ENCODE measurements at regions not wholly inside any gene's neighbourhood (a gene's known extent, or its start where the extent isn't known, plus 50 kb on each side); places are given as distances from the start of the nearest gene placed in this dataset.

DNA sequence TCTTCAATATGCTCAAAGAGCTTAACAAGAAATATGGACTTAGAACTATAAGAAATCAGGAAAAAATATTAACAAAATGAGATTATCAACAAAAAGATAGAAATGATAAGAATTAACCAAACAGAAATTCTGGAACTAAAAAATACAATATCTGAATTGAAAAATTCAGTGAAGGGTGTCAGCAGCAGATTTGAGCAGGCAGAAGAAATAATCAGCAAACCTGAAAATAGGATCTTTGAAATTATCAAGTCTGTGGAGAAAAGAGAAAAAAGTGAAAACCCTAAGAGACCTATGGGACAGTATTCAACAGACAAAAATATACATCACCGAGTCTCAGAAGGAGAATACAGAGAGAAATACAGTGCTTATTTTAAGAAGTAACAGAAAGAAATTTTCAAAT lies 877.8 kb upstream of the AGA start:
- no peaks in the 10 kb centered on the region for H3K36me3 ChIP-seq
- no peak overlapping the region for H3K4me3 ChIP-seq
- TF ChIP-seq POLR2AphosphoS5 (IDR thresholded peaks at IDR 0.05): no peak
- TF ChIP-seq, protein P1, sequence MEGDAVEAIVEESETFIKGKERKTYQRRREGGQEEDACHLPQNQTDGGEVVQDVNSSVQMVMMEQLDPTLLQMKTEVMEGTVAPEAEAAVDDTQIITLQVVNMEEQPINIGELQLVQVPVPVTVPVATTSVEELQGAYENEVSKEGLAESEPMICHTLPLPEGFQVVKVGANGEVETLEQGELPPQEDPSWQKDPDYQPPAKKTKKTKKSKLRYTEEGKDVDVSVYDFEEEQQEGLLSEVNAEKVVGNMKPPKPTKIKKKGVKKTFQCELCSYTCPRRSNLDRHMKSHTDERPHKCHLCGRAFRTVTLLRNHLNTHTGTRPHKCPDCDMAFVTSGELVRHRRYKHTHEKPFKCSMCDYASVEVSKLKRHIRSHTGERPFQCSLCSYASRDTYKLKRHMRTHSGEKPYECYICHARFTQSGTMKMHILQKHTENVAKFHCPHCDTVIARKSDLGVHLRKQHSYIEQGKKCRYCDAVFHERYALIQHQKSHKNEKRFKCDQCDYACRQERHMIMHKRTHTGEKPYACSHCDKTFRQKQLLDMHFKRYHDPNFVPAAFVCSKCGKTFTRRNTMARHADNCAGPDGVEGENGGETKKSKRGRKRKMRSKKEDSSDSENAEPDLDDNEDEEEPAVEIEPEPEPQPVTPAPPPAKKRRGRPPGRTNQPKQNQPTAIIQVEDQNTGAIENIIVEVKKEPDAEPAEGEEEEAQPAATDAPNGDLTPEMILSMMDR (IDR thresholded peaks at IDR 0.05 in 8 of 11, conservative IDR thresholded peaks at IDR 0.05 in 3 of 11): no peak
- no peak for TF ChIP-seq POLR2A (IDR thresholded peaks at IDR 0.05)
- no peaks in the 10 kb centered on the region for H3K27me3 ChIP-seq (replicated peaks in 1 of 7)
- DNase-seq: no peak
- intact Hi-C loops (cut with DNase I; ENCODE audit: low total_unique reads): no loop called here
- no peak overlapping the region for H3K27ac ChIP-seq
- 87 to 100% (median 91%) methylated on average over 1 of the region's 1 CpG for WGBS, 5 donors
- H3K4me1 ChIP-seq: no peaks in the 10 kb centered on the region
- H3K9me3 ChIP-seq: peaks cover 0 to 43% (median 33%) of the 10 kb centered on the region in 8 donors

- 79 to 88% (median 80%) methylated on average over 5 of the region's 5 CpGs for WGBS, 5 donors
- DNase-seq: no peak
- Histone ChIP-seq H3K27ac (no peak overlapping the region), H3K9me3 (peaks cover 0 to 43% (median 32%) of the 10 kb centered on the region in 8 donors), H3K4me1 (no peaks in the 10 kb centered on the region), H3K4me3 (no peak overlapping the region), H3K27me3 (replicated peaks in 1 of 7) (no peaks in the 10 kb centered on the region), H3K36me3 (no peaks in the 10 kb centered on the region)
- intact Hi-C loops (cut with DNase I; ENCODE audit: low total_unique reads): no loop called here
- TF ChIP-seq, protein P1 (IDR thresholded peaks at IDR 0.05 in 8 of 11, conservative IDR thresholded peaks at IDR 0.05 in 3 of 11): no peak
- no peak for TF ChIP-seq POLR2AphosphoS5 (IDR thresholded peaks at IDR 0.05)
- TF ChIP-seq POLR2A (IDR thresholded peaks at IDR 0.05): no peak
Observed at GRCh38 chr4:178322524-178323183, 880.4 kb upstream of the AGA start.

DNA sequence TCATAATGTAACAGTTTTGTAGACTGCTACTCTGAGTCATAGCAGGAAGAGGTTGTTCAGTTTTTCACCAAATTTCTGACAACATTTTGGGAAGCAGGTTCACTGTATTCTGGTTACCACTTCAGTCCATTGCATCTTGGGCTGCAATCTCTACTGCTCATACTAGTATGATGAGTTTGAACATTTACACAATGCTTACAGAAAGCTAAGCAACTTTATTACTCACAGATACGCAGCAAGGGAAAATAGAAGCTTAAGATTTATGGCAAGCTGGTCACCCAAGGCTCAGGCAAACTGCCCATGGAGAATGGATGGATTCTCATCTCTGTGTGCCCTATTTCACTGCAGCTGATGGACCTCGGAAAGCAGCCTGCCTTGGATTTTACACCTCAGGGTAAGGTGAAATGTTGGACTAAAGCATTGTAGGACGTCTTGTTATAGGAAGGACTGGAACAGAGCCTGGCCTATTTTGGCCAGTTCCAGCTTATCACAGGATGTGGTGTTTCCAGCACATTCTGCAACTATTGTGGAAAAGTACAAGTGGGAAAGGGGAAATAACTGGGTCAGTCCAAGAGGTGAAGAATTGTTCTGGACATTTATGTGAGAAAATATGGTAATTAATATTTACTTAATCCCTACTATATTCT lies 887.1 kb upstream of the AGA start:
- H3K4me1 ChIP-seq: no peaks in the 10 kb centered on the region
- WGBS, 5 donors: 49 to 81% (median 67%) methylated on average over 3 of the region's 3 CpGs
- no peak for DNase-seq
- H3K27ac ChIP-seq: no peak overlapping the region
- no peak overlapping the region for H3K4me3 ChIP-seq
- intact Hi-C loops (cut with DNase I; ENCODE audit: low total_unique reads): no loop called here
- H3K9me3 ChIP-seq: peaks cover 0 to 12% (median 2%) of the 10 kb centered on the region in 8 donors
- TF ChIP-seq POLR2AphosphoS5 (IDR thresholded peaks at IDR 0.05) (no peak), POLR2A (IDR thresholded peaks at IDR 0.05) (no peak)
- TF ChIP-seq, protein P1 (IDR thresholded peaks at IDR 0.05 in 8 of 11, conservative IDR thresholded peaks at IDR 0.05 in 3 of 11): no peak
- no peaks in the 10 kb centered on the region for H3K36me3 ChIP-seq
- H3K27me3 ChIP-seq (replicated peaks in 1 of 7): no peaks in the 10 kb centered on the region

- Histone ChIP-seq H3K4me1 (no peaks in the 10 kb centered on the region), H3K36me3 (no peaks in the 10 kb centered on the region), H3K4me3 (no peak overlapping the region), H3K27me3 (replicated peaks in 1 of 7) (no peaks in the 10 kb centered on the region), H3K27ac (no peak overlapping the region), H3K9me3 (peaks cover 0 to 23% (median 7%) of the 10 kb centered on the region in 8 donors)
- intact Hi-C loops (cut with DNase I; ENCODE audit: low total_unique reads): no loop called here
- no peak for DNase-seq
- TF ChIP-seq POLR2A (IDR thresholded peaks at IDR 0.05) (no peak), POLR2AphosphoS5 (IDR thresholded peaks at IDR 0.05) (no peak)
- TF ChIP-seq, protein P1 (IDR thresholded peaks at IDR 0.05 in 8 of 11, conservative IDR thresholded peaks at IDR 0.05 in 3 of 11): no peak
- 61 to 79% (median 76%) methylated on average over 4 of the region's 4 CpGs for WGBS, 5 donors
Observed at GRCh38 chr4:178333355-178333754, 891.1 kb upstream of the AGA start.
